T-helper 17 cell (primary cell): ENCODE measurements at regions not wholly inside any gene's neighbourhood (a gene's known extent, or its start where the extent isn't known, plus 50 kb on each side); places are given as distances from the start of the nearest gene placed in this dataset.

ENCODE experiments used
- ATAC-seq: fragments of 150-1000 bp; cut with Tn5 transposase; 2 replicates; pipeline ENCODE4 v1.10.0; 2021; ENCODE audit warnings: mild to moderate bottlenecking, moderate library complexity
- DNase-seq, 3 donors: peaks; one replicate each; pipeline versions ENCODE4 v3.0.0 to v3.0.0-alpha.2; 2020 to 2021
- H3K9me3 ChIP-seq: one replicate; pipeline ENCODE4 v1.7.0; 2013; ENCODE audit warnings: low read length, mild to moderate bottlenecking; ENCODE audit not compliant: control insufficient read depth, poor library complexity, severe bottlenecking
- H3K27ac Mint-ChIP-seq: one replicate; pipeline ENCODE4 v1.8.0; 2022; ENCODE audit warnings: mild to moderate bottlenecking, moderate library complexity, mixed read lengths
- H3K27me3 Mint-ChIP-seq: one replicate; pipeline ENCODE4 v1.8.0; 2022; ENCODE audit warnings: mixed read lengths
- H3K36me3 Mint-ChIP-seq: one replicate; pipeline ENCODE4 v1.8.0; 2022; ENCODE audit warnings: low read depth, mixed read lengths
- H3K4me1 Mint-ChIP-seq: one replicate; pipeline ENCODE4 v1.8.0; 2022; ENCODE audit warnings: mild to moderate bottlenecking, mixed read lengths
- H3K4me3 Mint-ChIP-seq: one replicate; pipeline ENCODE4 v1.8.0; 2022; ENCODE audit warnings: mild to moderate bottlenecking, moderate library complexity, mixed read lengths

DNA sequence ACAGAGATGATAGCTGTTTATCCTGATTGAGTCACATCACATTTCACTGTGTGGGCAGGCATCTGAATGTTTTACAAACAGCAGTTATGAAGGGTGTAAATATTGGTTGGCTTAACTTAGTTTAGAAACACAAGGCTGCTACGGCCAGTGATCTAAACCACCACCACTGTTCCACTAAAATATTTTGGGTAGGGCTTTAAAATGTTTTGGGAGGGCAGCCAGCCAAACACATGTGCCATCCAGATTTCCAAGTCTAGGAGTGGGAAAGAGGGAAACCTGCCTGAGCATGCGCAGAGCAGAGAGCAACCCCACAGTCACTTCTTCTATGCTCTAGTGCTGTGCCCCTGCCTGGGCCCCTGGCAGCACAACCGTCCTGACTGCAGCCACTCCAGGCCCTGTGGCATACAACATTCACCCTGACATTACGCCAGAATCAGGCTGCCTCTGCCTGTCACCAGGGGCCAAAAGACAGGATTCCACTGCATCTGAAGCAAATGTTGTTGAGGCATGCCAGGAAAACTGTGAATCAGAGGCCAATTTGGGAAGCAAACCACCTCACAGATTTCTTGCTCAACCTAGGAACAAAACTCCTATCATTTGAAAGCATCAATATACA is 74.8 kb upstream of the COL5A2 start:
- Mint-ChIP-seq H3K36me3 (peaks cover 3% of the 10 kb centered on the region), H3K4me1 (no peaks in the 10 kb centered on the region)

GRCh38 chr2:189255711-189256110 is 76.2 kb upstream of the COL5A2 start:
- peaks cover 3% of the 10 kb centered on the region for H3K36me3 Mint-ChIP-seq
- ATAC-seq: no peak
- H3K4me3 Mint-ChIP-seq: no peak overlapping the region
- DNase-seq: no peak
- H3K9me3 ChIP-seq: no peaks in the 10 kb centered on the region
- peaks cover 5% of the 10 kb centered on the region for H3K4me1 Mint-ChIP-seq
- no peak overlapping the region for H3K27ac Mint-ChIP-seq
- H3K27me3 Mint-ChIP-seq: no peaks in the 10 kb centered on the region

More for the DNA sequence above, 74.8 kb upstream of the COL5A2 start:
- H3K4me3 Mint-ChIP-seq: no peak overlapping the region
- DNase-seq (no peak), ATAC-seq (no peak)
- H3K27me3 Mint-ChIP-seq: no peaks in the 10 kb centered on the region
- H3K27ac Mint-ChIP-seq: no peak overlapping the region
- H3K9me3 ChIP-seq: no peaks in the 10 kb centered on the region

DNA sequence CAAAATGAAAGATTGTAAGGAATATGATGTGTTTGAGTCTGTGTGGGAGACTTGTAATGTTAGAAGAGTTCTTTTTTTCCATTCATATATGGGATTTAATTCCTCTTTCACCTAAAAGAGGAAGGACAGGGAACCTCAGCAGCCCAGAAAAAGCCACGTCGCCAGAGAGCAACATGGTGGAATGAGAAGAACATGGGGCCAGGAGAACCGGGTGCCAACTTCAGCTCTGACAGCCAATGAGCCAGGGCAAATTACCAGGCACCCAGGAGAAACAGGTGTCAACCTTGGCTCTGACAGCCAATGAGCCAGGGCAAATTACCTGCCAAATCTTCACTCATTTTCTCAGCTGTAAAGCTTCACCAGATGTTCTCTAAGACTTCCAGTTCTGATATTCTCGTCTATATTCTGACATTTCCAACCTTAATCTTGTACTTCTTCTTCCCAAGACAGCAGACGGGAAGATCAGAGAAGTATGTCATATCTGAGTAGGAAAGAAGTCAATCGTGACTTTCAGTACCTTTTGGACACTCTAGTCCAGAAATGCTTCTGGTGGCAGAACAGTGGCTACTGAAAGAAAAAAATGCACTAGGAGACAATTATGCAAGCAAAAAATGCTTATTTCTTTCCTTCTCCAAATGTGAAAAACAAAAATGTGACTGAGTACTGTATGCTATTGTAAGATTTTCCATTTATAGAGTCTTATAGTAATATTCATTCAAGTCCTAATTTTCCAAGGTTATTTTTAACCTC is 79.2 kb upstream of the COL5A2 start:
- peak overlapping the region; percentile 67 for H3K27ac Mint-ChIP-seq
- DNase-seq (no peak), ATAC-seq (no peak)
- H3K36me3 Mint-ChIP-seq: no peaks in the 10 kb centered on the region
- no peak overlapping the region for H3K4me3 Mint-ChIP-seq
- H3K4me1 Mint-ChIP-seq: peaks cover 14% of the 10 kb centered on the region
- H3K9me3 ChIP-seq: no peaks in the 10 kb centered on the region
- H3K27me3 Mint-ChIP-seq: no peaks in the 10 kb centered on the region

DNA sequence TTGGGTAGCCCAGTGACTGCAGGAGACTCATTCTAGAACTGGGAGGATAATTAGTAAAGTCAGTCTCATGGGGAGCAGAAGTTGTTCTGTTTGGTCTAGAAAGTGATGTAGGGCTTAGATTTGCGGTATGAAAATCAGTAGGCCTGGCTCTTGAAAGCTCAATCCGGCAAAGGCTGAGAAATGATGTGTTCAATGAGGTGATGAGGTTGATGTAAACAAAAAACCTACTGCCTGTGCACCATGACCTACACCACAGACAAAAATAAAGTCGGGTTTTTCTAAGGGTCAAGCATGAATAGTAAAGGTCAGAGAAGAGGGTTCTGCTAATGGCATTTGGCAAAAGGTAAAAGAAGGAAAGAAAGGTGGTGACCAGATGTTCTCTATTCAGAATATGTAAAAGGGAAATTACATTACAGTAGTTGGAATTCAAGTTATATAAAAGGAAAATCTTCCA is 80.8 kb upstream of the COL5A2 start:
- DNase-seq (no peak), ATAC-seq (no peak)
- H3K4me3 Mint-ChIP-seq: no peak overlapping the region
- H3K27ac Mint-ChIP-seq: peak overlapping the region; percentile 67
- peaks cover 14% of the 10 kb centered on the region for H3K4me1 Mint-ChIP-seq
- no peaks in the 10 kb centered on the region for H3K36me3 Mint-ChIP-seq
- no peaks in the 10 kb centered on the region for H3K9me3 ChIP-seq
- H3K27me3 Mint-ChIP-seq: no peaks in the 10 kb centered on the region

DNA sequence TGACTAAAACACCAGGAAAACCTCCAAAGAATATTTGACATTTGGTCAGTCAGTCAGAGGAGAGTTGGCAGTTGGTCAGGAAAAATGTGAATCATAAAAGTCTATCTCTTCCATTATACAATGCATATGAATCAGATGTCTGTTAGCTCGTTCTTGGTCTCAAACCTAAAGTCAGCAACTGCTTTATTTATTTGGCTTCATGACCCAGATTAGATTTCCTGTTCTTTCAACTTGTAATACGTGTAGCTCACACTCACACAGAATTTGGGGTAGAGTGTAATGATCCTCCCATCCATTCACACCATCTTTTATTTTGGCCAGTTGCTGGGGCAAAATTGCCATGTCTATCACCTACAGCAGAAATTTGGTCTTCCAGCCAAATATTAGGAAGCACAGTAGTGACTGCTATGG is 81.9 kb upstream of the COL5A2 start:
- Mint-ChIP-seq H3K27ac (peak overlapping the region; percentile 27), H3K4me1 (peaks cover 14% of the 10 kb centered on the region), H3K27me3 (no peaks in the 10 kb centered on the region), H3K4me3 (peak overlapping the region; percentile 67), H3K36me3 (no peaks in the 10 kb centered on the region)
- ATAC-seq: peak; percentile 95
- no peak for DNase-seq
- no peaks in the 10 kb centered on the region for H3K9me3 ChIP-seq

DNA sequence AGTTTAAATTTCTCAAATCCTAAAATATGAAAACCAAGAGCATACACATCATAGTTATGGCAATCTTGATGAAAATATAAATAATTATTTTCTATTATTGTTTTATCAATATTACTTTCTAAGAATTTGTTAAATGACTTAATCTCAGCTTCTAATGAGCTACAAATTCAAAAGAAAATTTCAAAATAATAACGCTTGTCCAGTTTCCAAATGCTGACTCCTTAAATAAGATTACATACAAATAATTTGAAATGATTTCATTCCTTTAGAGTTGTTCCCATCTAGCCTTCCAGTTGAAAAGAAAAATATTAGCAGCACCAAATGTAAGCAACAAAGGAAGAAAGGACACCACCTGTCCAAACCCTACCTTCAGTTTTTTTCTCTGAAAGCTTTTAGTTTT is 82.4 kb upstream of the COL5A2 start:
- DNase-seq (no peak), ATAC-seq (no peak)
- no peaks in the 10 kb centered on the region for H3K36me3 Mint-ChIP-seq
- no peaks in the 10 kb centered on the region for H3K9me3 ChIP-seq
- peak overlapping the region; percentile 27 for H3K27ac Mint-ChIP-seq
- H3K4me3 Mint-ChIP-seq: no peak overlapping the region
- peaks cover 14% of the 10 kb centered on the region for H3K4me1 Mint-ChIP-seq
- H3K27me3 Mint-ChIP-seq: no peaks in the 10 kb centered on the region

DNA sequence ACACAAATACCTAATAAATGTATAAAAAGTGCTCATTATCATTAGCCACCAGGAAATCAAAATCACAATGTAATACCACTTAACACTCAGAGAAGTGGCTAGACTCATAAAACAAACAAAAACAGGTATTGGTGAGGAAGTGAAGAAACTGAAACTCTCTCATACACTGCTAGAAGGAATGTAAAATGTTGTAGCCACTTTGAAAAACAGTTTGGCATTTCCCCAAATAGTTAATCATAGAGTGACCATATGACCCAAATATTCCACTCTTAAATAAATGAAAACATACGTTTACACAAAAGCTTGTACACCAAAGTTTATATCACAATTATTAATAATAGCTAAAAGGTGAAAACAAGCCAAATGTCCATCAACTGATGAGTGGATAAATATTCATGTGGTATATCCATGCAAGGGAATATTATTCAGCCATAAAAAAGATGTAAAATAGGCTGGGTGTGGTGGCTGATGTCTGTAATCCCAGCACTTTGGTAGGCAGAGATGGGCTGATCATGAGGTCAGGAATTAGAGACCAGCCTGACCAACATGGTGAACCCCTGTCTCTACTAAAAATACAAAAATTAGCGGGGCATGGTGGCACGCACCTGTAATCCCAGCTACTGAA is 86.2 kb upstream of the COL5A2 start:
- no peak for ATAC-seq
- no peak overlapping the region for H3K4me3 Mint-ChIP-seq

GRCh38 chr2:189267491-189267890 is 87.9 kb upstream of the COL5A2 start:
- Mint-ChIP-seq H3K4me1 (no peaks in the 10 kb centered on the region), H3K27ac (no peak overlapping the region), H3K27me3 (no peaks in the 10 kb centered on the region), H3K36me3 (no peaks in the 10 kb centered on the region), H3K4me3 (no peak overlapping the region)
- no peaks in the 10 kb centered on the region for H3K9me3 ChIP-seq
- ATAC-seq (no peak), DNase-seq (no peak)

More for the DNA sequence above, 86.2 kb upstream of the COL5A2 start:
- Mint-ChIP-seq H3K36me3 (no peaks in the 10 kb centered on the region), H3K27me3 (no peaks in the 10 kb centered on the region), H3K4me1 (peaks cover 9% of the 10 kb centered on the region), H3K27ac (no peak overlapping the region)
- H3K9me3 ChIP-seq: no peaks in the 10 kb centered on the region
- no peak for DNase-seq

- DNase-seq: no peak
- H3K4me1 Mint-ChIP-seq: no peaks in the 10 kb centered on the region
- H3K27me3 Mint-ChIP-seq: no peaks in the 10 kb centered on the region
- H3K36me3 Mint-ChIP-seq: no peaks in the 10 kb centered on the region
- H3K9me3 ChIP-seq: no peaks in the 10 kb centered on the region
- no peak overlapping the region for H3K27ac Mint-ChIP-seq
- no peak for ATAC-seq
- H3K4me3 Mint-ChIP-seq: no peak overlapping the region
Observed at GRCh38 chr2:189267925-189268579, 88.5 kb upstream of the COL5A2 start.

GRCh38 chr2:189268763-189269162 is 89.2 kb upstream of the COL5A2 start:
- no peak for ATAC-seq
- no peaks in the 10 kb centered on the region for H3K4me1 Mint-ChIP-seq
- H3K27ac Mint-ChIP-seq: no peak overlapping the region
- DNase-seq: no peak
- no peaks in the 10 kb centered on the region for H3K36me3 Mint-ChIP-seq
- no peaks in the 10 kb centered on the region for H3K9me3 ChIP-seq
- no peaks in the 10 kb centered on the region for H3K27me3 Mint-ChIP-seq
- no peak overlapping the region for H3K4me3 Mint-ChIP-seq

- DNase-seq (no peak), ATAC-seq (no peak)
- Mint-ChIP-seq H3K36me3 (no peaks in the 10 kb centered on the region), H3K27ac (no peak overlapping the region), H3K4me1 (no peaks in the 10 kb centered on the region), H3K4me3 (no peak overlapping the region), H3K27me3 (no peaks in the 10 kb centered on the region)
- no peaks in the 10 kb centered on the region for H3K9me3 ChIP-seq
Observed at GRCh38 chr2:189273734-189274133, 94.2 kb upstream of the COL5A2 start.

DNA sequence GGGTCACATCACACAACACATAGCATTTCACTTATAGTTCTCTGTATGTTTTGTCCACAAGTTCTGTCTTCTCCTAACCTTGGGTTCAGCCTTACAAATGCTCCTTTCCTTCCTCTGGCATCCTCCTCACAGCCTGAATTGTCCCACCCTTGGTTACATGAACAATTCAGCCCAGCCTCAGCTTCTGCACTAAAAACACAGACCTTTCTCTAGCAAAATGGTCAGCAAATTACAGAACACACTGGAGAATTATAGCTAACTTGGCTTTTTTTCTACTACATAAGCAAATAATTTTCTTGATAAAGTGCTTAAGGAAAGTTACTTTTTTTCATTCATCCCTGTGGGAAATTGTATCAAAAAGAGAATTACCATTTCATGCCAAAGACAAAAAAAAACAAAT is 94.8 kb upstream of the COL5A2 start:
- Mint-ChIP-seq H3K4me3 (no peak overlapping the region), H3K27me3 (no peaks in the 10 kb centered on the region), H3K4me1 (no peaks in the 10 kb centered on the region), H3K27ac (no peak overlapping the region), H3K36me3 (no peaks in the 10 kb centered on the region)
- ATAC-seq (no peak), DNase-seq (no peak)
- no peaks in the 10 kb centered on the region for H3K9me3 ChIP-seq

GRCh38 chr2:189276277-189276676 is 96.7 kb upstream of the COL5A2 start:
- no peaks in the 10 kb centered on the region for H3K36me3 Mint-ChIP-seq
- H3K27ac Mint-ChIP-seq: no peak overlapping the region
- DNase-seq (no peak), ATAC-seq (no peak)
- H3K4me3 Mint-ChIP-seq: no peak overlapping the region
- no peaks in the 10 kb centered on the region for H3K27me3 Mint-ChIP-seq
- no peaks in the 10 kb centered on the region for H3K9me3 ChIP-seq
- H3K4me1 Mint-ChIP-seq: no peaks in the 10 kb centered on the region
